Testis (tissue), 2 donors: ENCODE measurements at regions not wholly inside any gene's neighbourhood (a gene's known extent, or its start where the extent isn't known, plus 50 kb on each side); places are given as distances from the start of the nearest gene placed in this dataset.

ENCODE experiments used
- CTCF ChIP-seq, 3 experiments: fragments of 450-650 bp in 2 of 3; fragments of 200-600 bp in 1 of 3; sonication (generic) in 1 of 3; IDR thresholded peaks; one replicate each; pipeline ENCODE4 v1.5.1; 2016 to 2019; ENCODE audit warnings: antibody characterized with exemption in 3 of 3, mild to moderate bottlenecking in 2 of 3, moderate library complexity in 1 of 3
- POLR2A ChIP-seq: fragments of 450-650 bp; IDR thresholded peaks from one replicate; pipeline ENCODE4 v1.6.1; 2017; ENCODE audit warnings: antibody characterized with exemption, mild to moderate bottlenecking, moderate library complexity

- TF ChIP-seq CTCF (IDR thresholded peaks at IDR 0.05) (no peak), POLR2A (no peak)
These were observed 267.6 kb downstream of the SETD4 start for GRCh38 chr21:35792569-35793305.
